Caco-2 (cell line): ENCODE measurements at regions not wholly inside any gene's neighbourhood (a gene's known extent, or its start where the extent isn't known, plus 50 kb on each side); places are given as distances from the start of the nearest gene placed in this dataset.

Source experiments
- BruUV-seq: library from RNA; stranded (reverse); fragments of 400-500 nt; replicated peaks from 2 replicates; lab custom pipeline; 2021; lab: Mats Ljungman, UMichigan
- CTCF ChIA-PET: fragments of 300-600 bp; sonication (Branson Sonifier 250); formaldehyde crosslinking; loops from one replicate; lab custom pipeline; 2022; ENCODE audit warnings: antibody characterized with exemption; lab: Charles Lee
- POLR2A ChIA-PET: fragments of 300-600 bp; sonication (Branson Sonifier 250); formaldehyde crosslinking; loops from one replicate; lab custom pipeline; 2022; ENCODE audit warnings: antibody characterized with exemption; lab: Charles Lee
- DNase-seq, 2 experiments: peaks; one replicate each; pipeline versions ENCODE4 v3.0.0 to v3.0.0-alpha.2; 2020 to 2022
- H3K27me3 ChIP-seq: replicated peaks from 2 replicates; pipeline ENCODE4 v1.6.0; 2011; ENCODE audit warnings: low read length; ENCODE audit not compliant: control insufficient read depth, insufficient read depth
- H3K36me3 ChIP-seq: 2 replicates; pipeline ENCODE4 v1.5.1; 2011; ENCODE audit warnings: low read length; ENCODE audit not compliant: control insufficient read depth, insufficient read depth
- H3K4me1 ChIP-seq: fragments of 250-450 bp; sonication (Bioruptor Pico); 2 replicates; pipeline ENCODE4 v1.5.1; 2020; ENCODE audit warnings: mild to moderate bottlenecking
- H3K4me3 ChIP-seq: 2 replicates; pipeline ENCODE4 v1.5.1; 2011; ENCODE audit warnings: low read depth, mild to moderate bottlenecking, control low read depth, low read length
- H3K9me3 ChIP-seq: fragments of 250-450 bp; sonication (Bioruptor Pico); 2 replicates; pipeline ENCODE4 v1.5.1; 2020; ENCODE audit warnings: mild to moderate bottlenecking, moderate library complexity
- H3K27ac Mint-ChIP-seq: one replicate; pipeline ENCODE4 v1.8.0; 2022; ENCODE audit warnings: mixed read lengths; ENCODE audit not compliant: unreplicated experiment
- H3K27me3 Mint-ChIP-seq: one replicate; pipeline ENCODE4 v1.8.0; 2022; ENCODE audit warnings: mixed read lengths; ENCODE audit not compliant: insufficient read depth, unreplicated experiment
- H3K36me3 Mint-ChIP-seq: one replicate; pipeline ENCODE4 v1.8.0; 2022; ENCODE audit warnings: mild to moderate bottlenecking, mixed read lengths; ENCODE audit not compliant: insufficient read depth, unreplicated experiment
- H3K4me1 Mint-ChIP-seq: one replicate; pipeline ENCODE4 v1.8.0; 2022; ENCODE audit warnings: low read depth, mixed read lengths; ENCODE audit not compliant: unreplicated experiment
- H3K4me3 Mint-ChIP-seq: one replicate; pipeline ENCODE4 v1.8.0; 2022; ENCODE audit warnings: mild to moderate bottlenecking, moderate library complexity, mixed read lengths; ENCODE audit not compliant: unreplicated experiment
- H3K9me3 Mint-ChIP-seq: one replicate; pipeline ENCODE4 v1.8.0; 2022; ENCODE audit warnings: mixed read lengths; ENCODE audit not compliant: unreplicated experiment
- CTCF ChIP-seq, 2 experiments: fragments of 200-600 bp in 1 of 2; IDR thresholded peaks; 1 replicate in 1 of 2; 2 replicates in 1 of 2; pipeline versions ENCODE4 v1.5.1 to v1.8.0; 2011 to 2022; ENCODE audit warnings: antibody characterized with exemption in 1 of 2, control low read depth in 1 of 2, inconsistent platforms in 1 of 2, low read depth in 1 of 2, low read length in 1 of 2, mild to moderate bottlenecking in 1 of 2, moderate library complexity in 1 of 2; ENCODE audit not compliant: insufficient read depth in 1 of 2, severe bottlenecking in 1 of 2, unreplicated experiment in 1 of 2
- intact Hi-C: fragments of 100-400 bp; cut with micrococcal nuclease; formaldehyde crosslinking; loops from one replicate; pipeline ENCODE4 v1.10.0; 2022; ENCODE audit not compliant: unreplicated experiment

GRCh38 chr1:217180443-217180842 is 450.4 kb downstream of the GPATCH2 start:
- H3K4me1 Mint-ChIP-seq = no peaks in the 10 kb centered on the region
- H3K4me1 ChIP-seq = 0 out of 2 replicates have a peak, but pooled peaks cover 10% of the 10 kb centered on the region
- H3K9me3 Mint-ChIP-seq = peaks cover 6% of the 10 kb centered on the region
- no peaks in the 10 kb centered on the region for H3K9me3 ChIP-seq
- ChIA-PET CTCF (no interaction called here), POLR2A (no interaction called here)
- peaks cover 3% of the 10 kb centered on the region for H3K27me3 Mint-ChIP-seq
- no peak overlapping the region for H3K4me3 Mint-ChIP-seq
- TF ChIP-seq CTCF (IDR thresholded peaks at IDR 0.05; ENCODE audit: insufficient read depth in 1 of 2, low read depth in 1 of 2, low read length in 1 of 2, severe bottlenecking in 1 of 2, unreplicated experiment in 1 of 2) = no peak
- no peaks in the 10 kb centered on the region for H3K36me3 Mint-ChIP-seq
- no peak for DNase-seq
- H3K4me3 ChIP-seq = no peak overlapping the region
- no TSS peak for BruUV-seq
- intact Hi-C loops = no loop called here
- no peaks in the 10 kb centered on the region for H3K36me3 ChIP-seq
- no peak overlapping the region for H3K27ac Mint-ChIP-seq
- H3K27me3 ChIP-seq = no peaks in the 10 kb centered on the region

GRCh38 chr1:217164403-217164802 is 441.2 kb upstream of the ESRRG start:
- no peak overlapping the region for H3K4me3 ChIP-seq
- intact Hi-C loops = no loop called here
- no TSS peak for BruUV-seq
- H3K36me3 ChIP-seq = no peaks in the 10 kb centered on the region
- CTCF ChIA-PET = no interaction called here
- no peak overlapping the region for H3K4me3 Mint-ChIP-seq
- H3K9me3 Mint-ChIP-seq = no peaks in the 10 kb centered on the region
- no peaks in the 10 kb centered on the region for H3K4me1 ChIP-seq
- H3K36me3 Mint-ChIP-seq = no peaks in the 10 kb centered on the region
- POLR2A ChIA-PET = no interaction called here
- H3K27me3 ChIP-seq = no peaks in the 10 kb centered on the region
- no peaks in the 10 kb centered on the region for H3K4me1 Mint-ChIP-seq
- TF ChIP-seq CTCF (IDR thresholded peaks at IDR 0.05; ENCODE audit: insufficient read depth in 1 of 2, low read depth in 1 of 2, low read length in 1 of 2, severe bottlenecking in 1 of 2, unreplicated experiment in 1 of 2) = no peak
- no peak overlapping the region for H3K27ac Mint-ChIP-seq
- peaks cover 2% of the 10 kb centered on the region for H3K27me3 Mint-ChIP-seq
- H3K9me3 ChIP-seq = no peaks in the 10 kb centered on the region
- no peak for DNase-seq

GRCh38 chr1:217153361-217153760 is 430.1 kb upstream of the ESRRG start:
- Mint-ChIP-seq H3K36me3 (no peaks in the 10 kb centered on the region), H3K27ac (no peak overlapping the region), H3K27me3 (no peaks in the 10 kb centered on the region), H3K9me3 (peaks cover 10% of the 10 kb centered on the region), H3K4me1 (peaks cover 16% of the 10 kb centered on the region), H3K4me3 (no peak overlapping the region)
- ChIA-PET POLR2A (no interaction called here), CTCF (interaction anchor here (0.6 kb wide), 1 partner anchor 55 kb away, joined by 7 read pairs; no protein-coding TSS in a partner anchor)
- H3K4me3 ChIP-seq = no peak overlapping the region
- no peaks in the 10 kb centered on the region for H3K27me3 ChIP-seq
- H3K9me3 ChIP-seq = peaks cover 7% of the 10 kb centered on the region; the same call in 1 of the 2 replicates
- H3K36me3 ChIP-seq = no peaks in the 10 kb centered on the region
- DNase-seq = no peak
- BruUV-seq = no TSS peak
- H3K4me1 ChIP-seq = no peaks in the 10 kb centered on the region
- intact Hi-C loops = no loop called here
- TF ChIP-seq CTCF (IDR thresholded peaks at IDR 0.05; ENCODE audit: insufficient read depth in 1 of 2, low read depth in 1 of 2, low read length in 1 of 2, severe bottlenecking in 1 of 2, unreplicated experiment in 1 of 2) = no peak
